CD4-positive, alpha-beta T cell treated with Interleukin-15 for 4 hours (primary cell): ENCODE measurements at regions not wholly inside any gene's neighbourhood (a gene's known extent, or its start where the extent isn't known, plus 50 kb on each side); places are given as distances from the start of the nearest gene placed in this dataset.
A peak's percentile ranks its signal among the peaks of the same experiment; 100 is the strongest.

ENCODE experiments used
- DNase-seq: peaks from one replicate; pipeline ENCODE4 v3.0.0-alpha.2; 2020; ENCODE audit warnings: low spot score

- DNase-seq = no peak
Measured at GRCh38 chr12:39125566-39125965, 220.2 kb upstream of the CPNE8 start.

GRCh38 chr12:39124768-39125167 lies 219.4 kb upstream of the CPNE8 start:
- no peak for DNase-seq

GRCh38 chr12:39123580-39124253 lies 218.3 kb upstream of the CPNE8 start:
- no peak for DNase-seq

DNA sequence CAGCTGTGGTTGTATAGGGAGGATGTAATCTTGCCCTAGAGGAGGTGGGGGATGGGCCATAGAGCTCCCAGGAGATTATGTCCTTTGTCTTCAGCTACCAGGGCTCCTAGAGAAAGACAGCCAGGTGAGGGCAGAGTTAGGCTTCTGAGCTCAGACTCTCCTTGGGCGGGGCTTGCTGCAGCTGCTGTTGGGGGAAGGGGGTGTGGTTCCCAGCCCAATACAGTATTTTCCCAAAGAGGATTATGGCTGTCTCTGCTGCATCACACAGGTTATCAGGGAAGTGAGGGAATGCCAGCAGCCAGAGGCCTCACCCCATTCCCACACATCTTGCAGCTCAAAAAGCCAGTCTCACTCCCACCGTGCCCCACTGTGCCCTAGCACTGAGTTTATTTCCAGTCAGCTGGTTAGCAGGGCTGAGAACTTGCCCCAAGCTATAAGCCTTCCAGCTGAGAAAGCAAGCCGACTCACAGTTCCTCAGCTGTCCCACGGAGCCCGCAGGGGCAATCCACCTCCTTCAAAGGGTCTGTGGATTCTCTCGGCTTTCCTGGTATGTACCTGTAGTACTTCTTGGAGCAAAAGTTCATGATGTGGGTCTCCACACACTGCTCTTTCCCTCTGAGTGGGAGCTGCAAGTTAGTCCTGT lies 217.3 kb upstream of the CPNE8 start:
- DNase-seq = no peak

GRCh38 chr12:39116861-39117260 lies 211.5 kb upstream of the CPNE8 start:
- DNase-seq = no peak

- no peak for DNase-seq
Measured at GRCh38 chr12:39112064-39112463, 206.7 kb upstream of the CPNE8 start.

DNA sequence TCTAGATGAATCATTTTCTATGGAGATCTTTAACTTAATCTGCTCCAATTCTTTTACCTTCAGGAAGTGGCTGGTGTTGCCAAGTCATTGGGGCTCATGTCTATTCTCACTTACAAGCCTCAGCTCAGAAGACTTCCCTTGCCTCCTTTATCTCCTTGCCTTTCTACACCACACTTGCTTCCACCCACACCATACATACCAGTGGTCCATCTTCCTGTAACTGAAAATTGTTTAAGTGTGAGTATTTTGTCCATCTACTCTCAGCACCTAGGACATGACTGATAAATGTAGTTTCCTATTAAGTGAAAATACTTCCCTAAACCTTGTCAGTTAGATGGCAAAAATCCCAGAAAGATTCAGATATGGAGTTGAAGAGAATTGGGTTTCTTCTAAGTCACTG lies 199.7 kb upstream of the CPNE8 start:
- DNase-seq = no peak

- DNase-seq = peak; percentile 49
Measured at GRCh38 chr12:39103552-39104165, 198.3 kb upstream of the CPNE8 start.

DNA sequence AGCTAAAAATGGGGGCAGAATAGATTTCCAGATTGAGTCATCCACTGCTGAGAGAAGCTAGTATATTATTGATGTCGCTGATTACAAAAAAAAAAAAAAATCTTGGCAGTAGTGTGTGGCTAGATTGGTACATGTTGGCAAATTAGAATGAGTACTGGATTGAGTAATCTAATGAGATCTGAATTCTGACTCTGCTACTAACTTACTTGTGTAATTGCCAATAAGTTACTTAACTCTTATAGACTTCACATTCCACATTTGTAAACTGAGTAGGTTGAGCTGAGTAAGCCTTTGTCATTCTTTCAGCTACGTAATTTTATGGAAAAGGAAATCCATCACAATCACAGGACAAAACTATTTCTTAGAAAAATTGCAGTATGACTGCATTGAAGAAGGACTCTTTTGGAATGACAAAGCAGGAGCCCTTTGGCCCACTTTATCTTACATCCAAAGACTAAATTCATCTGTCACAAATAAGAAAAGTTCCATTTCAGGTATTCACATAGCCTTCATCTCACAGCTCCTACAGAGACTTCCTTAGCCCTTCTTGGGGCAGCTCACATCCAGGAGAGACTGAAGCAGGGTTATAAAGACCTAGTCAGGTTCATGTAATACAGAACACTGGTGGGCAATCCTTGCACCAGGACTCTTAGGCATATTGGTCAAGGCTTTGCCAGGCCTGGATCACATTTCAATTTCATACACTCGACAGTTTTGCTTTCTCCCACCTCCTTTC lies 197.3 kb upstream of the CPNE8 start:
- no peak for DNase-seq

DNA sequence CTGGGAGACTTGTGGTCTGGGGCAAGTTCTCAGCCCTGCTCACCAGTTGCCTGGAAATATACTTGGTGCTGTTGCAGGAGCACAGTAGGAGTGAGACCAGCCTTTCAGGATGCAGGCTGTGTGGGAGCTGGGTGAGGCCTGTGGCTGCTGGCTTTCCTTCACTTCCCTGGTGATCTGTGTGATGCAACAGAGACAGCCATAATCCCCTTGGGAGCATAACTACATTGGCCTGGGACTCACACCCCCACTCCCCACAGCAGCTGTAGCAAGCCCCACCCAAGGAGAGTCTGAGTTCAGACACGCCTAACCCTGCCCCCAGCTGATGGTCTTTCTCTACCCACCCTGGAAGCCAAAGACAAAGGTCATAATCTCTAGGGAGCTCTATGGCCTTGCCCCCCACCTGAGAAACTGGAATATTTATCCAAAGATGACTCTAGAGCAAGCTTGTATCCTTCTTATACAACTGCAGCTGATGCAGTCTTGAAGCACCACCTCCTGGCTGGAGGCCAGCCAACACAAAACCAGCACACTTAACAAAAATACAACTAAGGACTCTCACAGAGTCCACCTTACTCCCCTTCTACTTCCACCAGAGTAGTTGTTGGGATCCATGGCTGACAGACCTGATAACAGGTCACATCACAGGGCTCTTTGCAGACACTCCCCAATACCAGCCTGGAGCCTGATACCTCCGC lies 190.4 kb upstream of the CPNE8 start:
- DNase-seq = no peak

DNA sequence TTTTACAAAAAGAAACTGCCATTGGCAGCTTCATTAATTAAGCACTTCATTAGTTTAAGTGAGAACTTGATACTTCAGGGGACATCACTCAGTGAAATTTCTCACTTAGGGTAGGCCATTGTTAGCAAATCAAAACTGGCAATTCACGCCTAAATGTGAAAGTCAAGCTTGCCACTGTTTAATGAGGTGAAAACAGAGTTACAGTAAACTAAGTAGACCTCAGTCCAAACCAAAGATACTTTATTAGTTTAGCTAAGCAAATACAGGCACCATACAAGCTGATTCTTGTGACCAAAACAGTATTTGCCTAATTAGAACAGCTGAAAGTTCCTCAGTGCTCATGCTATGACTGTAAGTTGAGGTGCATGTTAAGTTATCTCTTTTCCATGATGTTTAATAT lies 176.5 kb upstream of the CPNE8 start:
- no peak for DNase-seq

GRCh38 chr12:39077226-39077625 lies 171.8 kb upstream of the CPNE8 start:
- DNase-seq = no peak

GRCh38 chr12:39074063-39074462 lies 168.7 kb upstream of the CPNE8 start:
- no peak for DNase-seq

- DNase-seq = no peak
Measured at GRCh38 chr12:39072658-39073057, 167.3 kb upstream of the CPNE8 start.

- no peak for DNase-seq
Measured at GRCh38 chr12:39071611-39072010, 166.2 kb upstream of the CPNE8 start.

DNA sequence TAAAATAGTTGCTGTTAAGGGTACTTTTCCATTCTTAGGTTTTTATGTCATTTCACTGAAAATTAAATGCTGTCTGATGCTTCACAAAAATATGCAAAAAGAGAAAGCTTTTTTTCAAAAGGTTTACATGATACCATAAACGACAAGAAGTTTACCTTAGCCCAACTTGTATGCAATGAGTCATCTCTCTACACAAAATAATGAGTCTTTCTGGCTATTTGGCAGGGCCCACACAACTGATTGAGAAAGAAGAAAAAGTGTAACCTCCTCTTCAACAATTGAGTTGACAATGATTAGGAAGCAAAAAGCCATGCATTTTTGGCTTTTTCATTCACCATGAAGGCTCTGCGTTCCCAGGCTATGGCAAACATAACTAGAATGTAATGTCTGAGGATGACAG lies 165.4 kb upstream of the CPNE8 start:
- DNase-seq = no peak

- no peak for DNase-seq
Measured at GRCh38 chr12:39065455-39065854, 160.1 kb upstream of the CPNE8 start.

DNA sequence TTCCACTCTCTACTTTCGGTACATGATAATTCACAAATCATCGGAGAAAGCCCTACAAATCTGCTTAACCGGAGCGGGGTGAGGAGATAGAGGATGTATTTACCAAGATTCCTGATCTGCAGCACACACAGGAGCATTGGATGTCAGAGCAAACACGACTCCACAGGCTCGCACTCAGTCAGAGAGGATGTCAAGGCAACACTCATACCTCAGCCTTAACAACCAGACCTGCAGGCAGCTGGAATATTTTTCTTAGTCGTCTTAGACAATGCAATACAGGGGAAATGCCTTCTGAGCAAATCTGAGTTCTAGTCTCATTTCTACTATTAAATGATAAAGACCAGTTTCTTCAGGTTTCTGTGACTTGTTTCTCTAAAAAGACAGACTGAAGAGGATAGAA lies 159.3 kb upstream of the CPNE8 start:
- DNase-seq = no peak

- no peak for DNase-seq
Measured at GRCh38 chr12:39062266-39062996, 157.0 kb upstream of the CPNE8 start.

DNA sequence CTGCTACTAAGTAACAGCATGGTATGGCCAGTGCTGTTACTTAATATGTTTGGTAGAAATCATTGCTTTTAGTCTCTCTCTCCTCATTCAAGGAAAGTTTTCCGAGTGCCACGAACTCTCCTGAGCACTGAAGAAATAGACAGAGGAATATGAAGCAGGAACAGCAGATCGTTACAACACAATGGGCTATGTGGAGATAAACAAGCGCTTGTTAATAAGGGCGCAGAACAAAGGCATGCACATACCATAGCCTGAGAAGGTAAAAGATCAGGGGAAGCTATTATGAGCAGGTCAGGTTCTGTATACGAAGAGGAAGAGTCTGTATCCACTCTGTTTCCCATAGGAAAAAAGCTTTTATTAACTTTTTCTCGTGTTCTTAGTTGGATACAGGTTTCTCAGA lies 156.2 kb upstream of the CPNE8 start:
- DNase-seq = no peak

DNA sequence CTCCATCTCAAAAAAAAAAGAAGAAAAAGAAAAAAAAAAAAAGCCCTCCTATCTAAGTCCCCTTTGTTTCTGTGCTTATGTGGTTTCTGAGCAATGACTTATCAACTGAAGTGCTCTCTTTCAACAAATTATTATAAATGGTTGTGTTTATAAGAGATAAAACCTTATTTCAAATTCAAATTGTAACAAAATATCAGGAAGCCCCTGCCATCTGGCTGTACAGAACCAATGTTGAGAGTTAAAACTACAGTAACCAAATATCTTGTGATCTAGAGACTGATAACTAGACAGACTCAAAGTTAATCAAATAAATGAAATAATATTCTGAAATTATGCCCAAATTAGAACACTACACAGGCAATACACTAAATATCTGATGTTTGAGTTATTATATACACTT lies 143.0 kb upstream of the CPNE8 start:
- DNase-seq = no peak
